Body of pancreas (tissue), 4 donors: ENCODE measurements at regions not wholly inside any gene's neighbourhood (a gene's known extent, or its start where the extent isn't known, plus 50 kb on each side); places are given as distances from the start of the nearest gene placed in this dataset.

Source experiments
- CTCF ChIP-seq, 7 experiments: fragments of 450-650 bp in 4 of 7; fragments of 200-600 bp in 3 of 7; sonication (generic) in 3 of 7; IDR thresholded peaks; one replicate each; pipeline ENCODE4 v1.5.1; 2016 to 2019; ENCODE audit warnings: antibody characterized with exemption in 7 of 7
- POLR2A ChIP-seq, 3 donors: fragments of 450-650 bp; IDR thresholded peaks; one replicate each; pipeline ENCODE4 v1.6.1; 2016; ENCODE audit warnings: antibody characterized with exemption in 3 of 3, mild to moderate bottlenecking in 2 of 3

- TF ChIP-seq CTCF (IDR thresholded peaks at IDR 0.05) (no peak), POLR2A (IDR thresholded peaks at IDR 0.05) (no peak)
Observed at GRCh38 chr9:107862881-107863280, 373.3 kb upstream of the KLF4 start.
